Activated naive CD8-positive, alpha-beta T cell treated with anti-CD3 and anti-CD28 coated beads, Interleukin-2, amount 10 ng/mL, durations not matched to agents 7 days and 5 days (primary cell): ENCODE measurements at regions not wholly inside any gene's neighbourhood (a gene's known extent, or its start where the extent isn't known, plus 50 kb on each side); places are given as distances from the start of the nearest gene placed in this dataset.

Experiments used
- ATAC-seq: fragments of 150-1000 bp; cut with Tn5 transposase; one replicate; pipeline ENCODE4 v1.10.0; 2021; ENCODE audit warnings: low read depth, moderate library complexity
- POLR2A ChIA-PET: fragments of 350-600 bp; sonication (Branson Sonifier 250); formaldehyde crosslinking; loops from one replicate; lab custom pipeline; 2021; ENCODE audit warnings: antibody characterized with exemption; lab: Charles Lee
- DNase-seq: peaks from one replicate; pipeline ENCODE4 v3.0.0; 2021
- H3K27ac Mint-ChIP-seq: one replicate; pipeline ENCODE4 v1.8.0; 2022; ENCODE audit warnings: mild to moderate bottlenecking, mixed read lengths
- H3K27me3 Mint-ChIP-seq: one replicate; pipeline ENCODE4 v1.8.0; 2022; ENCODE audit warnings: mild to moderate bottlenecking, moderate library complexity, mixed read lengths
- H3K36me3 Mint-ChIP-seq: one replicate; pipeline ENCODE4 v1.8.0; 2021; ENCODE audit warnings: mild to moderate bottlenecking, mixed read lengths
- H3K4me1 Mint-ChIP-seq: one replicate; pipeline ENCODE4 v1.8.0; 2021; ENCODE audit warnings: mixed read lengths
- H3K4me3 Mint-ChIP-seq: one replicate; pipeline ENCODE4 v1.8.0; 2022; ENCODE audit warnings: mild to moderate bottlenecking, moderate library complexity, mixed read lengths
- H3K9me3 Mint-ChIP-seq: one replicate; pipeline ENCODE4 v1.8.0; 2021; ENCODE audit warnings: mixed read lengths

- no peaks in the 10 kb centered on the region for H3K27me3 Mint-ChIP-seq
- no peak overlapping the region for H3K4me3 Mint-ChIP-seq
- H3K36me3 Mint-ChIP-seq, result no peaks in the 10 kb centered on the region
- H3K4me1 Mint-ChIP-seq, result no peaks in the 10 kb centered on the region
- POLR2A ChIA-PET, result no interaction called here
- H3K27ac Mint-ChIP-seq, result no peak overlapping the region
- H3K9me3 Mint-ChIP-seq, result no peaks in the 10 kb centered on the region
- ATAC-seq, result no peak
- no peak for DNase-seq
These were observed 1629.2 kb upstream of the ADGRL3 start for GRCh38 chr4:59570860-59571476.

DNA sequence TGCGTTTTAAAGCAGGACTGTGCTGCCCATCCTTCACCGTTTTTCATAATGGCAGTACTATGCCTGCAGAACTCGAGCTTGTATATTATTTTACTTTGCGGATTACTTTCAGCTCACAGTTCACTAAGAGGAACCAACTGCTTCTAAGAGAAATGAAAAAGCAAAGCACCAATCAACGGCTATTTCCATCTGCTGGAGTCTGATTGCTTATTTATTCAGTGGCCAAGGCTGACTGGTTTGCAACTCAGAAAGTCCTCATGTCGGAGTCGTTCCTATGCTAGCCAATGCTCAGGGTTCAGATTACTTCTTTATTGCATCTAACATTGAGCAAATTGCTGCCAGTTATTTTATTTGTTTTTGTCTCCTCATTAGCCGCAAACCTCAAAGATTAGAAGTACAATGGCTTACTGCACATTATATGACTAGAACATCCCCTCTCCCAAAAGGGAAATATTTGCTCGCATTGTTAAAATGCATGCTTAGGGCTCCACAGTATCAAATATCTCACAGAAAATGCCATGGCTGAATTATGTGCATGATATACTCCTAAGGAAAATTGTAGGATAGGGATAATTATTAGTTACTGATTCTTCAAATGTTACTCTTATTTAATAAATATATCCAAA is 1628.2 kb upstream of the ADGRL3 start:
- Mint-ChIP-seq H3K27ac (no peak overlapping the region), H3K36me3 (no peaks in the 10 kb centered on the region), H3K4me3 (no peak overlapping the region), H3K9me3 (no peaks in the 10 kb centered on the region), H3K27me3 (no peaks in the 10 kb centered on the region), H3K4me1 (no peaks in the 10 kb centered on the region)
- ATAC-seq, result no peak
- POLR2A ChIA-PET, result no interaction called here
- no peak for DNase-seq

DNA sequence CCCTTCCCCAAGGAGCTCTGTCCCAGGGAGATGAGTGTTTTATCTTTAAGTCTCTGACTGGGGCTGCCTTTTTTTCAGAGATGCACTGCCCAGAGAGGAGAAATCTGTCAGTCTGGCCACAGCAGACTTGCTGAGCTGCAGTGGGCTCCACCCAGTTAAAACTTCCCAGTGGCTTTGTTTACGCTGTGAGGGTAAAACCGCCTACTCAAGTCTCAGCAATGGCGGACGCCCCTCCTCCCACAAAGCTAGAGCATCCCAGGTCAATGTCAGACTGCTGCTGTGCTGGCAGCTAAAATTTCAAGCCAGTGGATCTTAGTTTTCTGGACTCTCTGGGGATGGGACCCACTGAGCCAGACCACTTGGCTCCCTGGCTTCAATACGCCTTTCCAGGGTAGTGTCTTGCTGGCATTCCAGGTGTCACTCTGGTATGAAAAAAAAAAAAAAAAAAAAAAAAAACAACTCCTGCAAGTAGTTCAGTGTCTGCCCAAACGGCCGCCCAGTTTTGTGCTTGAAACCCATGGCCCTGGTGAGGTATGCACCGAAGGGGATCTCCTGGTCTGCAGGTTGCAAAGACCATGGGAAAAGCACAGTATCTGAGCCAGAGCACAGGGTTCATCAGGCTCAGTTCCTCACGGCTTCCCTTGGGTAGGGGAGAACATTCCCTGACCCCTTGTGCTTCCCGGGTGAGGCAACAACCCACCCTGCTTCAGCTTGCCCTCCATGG is 1616.1 kb upstream of the ADGRL3 start:
- no peak for ATAC-seq
- DNase-seq, result no peak
- Mint-ChIP-seq H3K4me3 (no peak overlapping the region), H3K9me3 (peaks cover 7% of the 10 kb centered on the region), H3K27ac (no peak overlapping the region), H3K27me3 (no peaks in the 10 kb centered on the region), H3K4me1 (no peaks in the 10 kb centered on the region), H3K36me3 (no peaks in the 10 kb centered on the region)
- POLR2A ChIA-PET, result no interaction called here

GRCh38 chr4:59597536-59598329 is 1602.4 kb upstream of the ADGRL3 start:
- H3K27me3 Mint-ChIP-seq, result no peaks in the 10 kb centered on the region
- ATAC-seq, result no peak
- peaks cover 7% of the 10 kb centered on the region for H3K9me3 Mint-ChIP-seq
- H3K36me3 Mint-ChIP-seq, result no peaks in the 10 kb centered on the region
- no peak for DNase-seq
- no peaks in the 10 kb centered on the region for H3K4me1 Mint-ChIP-seq
- POLR2A ChIA-PET, result interaction anchor here (0.5 kb wide), 1 partner anchor 650 kb away, joined by 3 read pairs; no protein-coding TSS in a partner anchor
- no peak overlapping the region for H3K27ac Mint-ChIP-seq
- H3K4me3 Mint-ChIP-seq, result no peak overlapping the region

GRCh38 chr4:59598330-59598618 is 1601.9 kb upstream of the ADGRL3 start:
- Mint-ChIP-seq H3K4me3 (no peak overlapping the region), H3K27me3 (no peaks in the 10 kb centered on the region), H3K36me3 (no peaks in the 10 kb centered on the region), H3K4me1 (no peaks in the 10 kb centered on the region), H3K9me3 (peaks cover 7% of the 10 kb centered on the region), H3K27ac (no peak overlapping the region)
- POLR2A ChIA-PET, result interaction anchor here (0.5 kb wide), 1 partner anchor 649 kb away, joined by 3 read pairs; no protein-coding TSS in a partner anchor
- DNase-seq (no peak), ATAC-seq (no peak)

- Mint-ChIP-seq H3K27ac (no peak overlapping the region), H3K4me3 (no peak overlapping the region), H3K9me3 (peaks cover 1% of the 10 kb centered on the region), H3K27me3 (no peaks in the 10 kb centered on the region), H3K36me3 (no peaks in the 10 kb centered on the region), H3K4me1 (no peaks in the 10 kb centered on the region)
- POLR2A ChIA-PET, result no interaction called here
- no peak for ATAC-seq
- no peak for DNase-seq
These were observed 1591.7 kb upstream of the ADGRL3 start for GRCh38 chr4:59608466-59608865.

GRCh38 chr4:59612235-59612634 is 1587.9 kb upstream of the ADGRL3 start:
- POLR2A ChIA-PET, result no interaction called here
- DNase-seq (no peak), ATAC-seq (no peak)
- no peaks in the 10 kb centered on the region for H3K4me1 Mint-ChIP-seq
- H3K27me3 Mint-ChIP-seq, result no peaks in the 10 kb centered on the region
- no peak overlapping the region for H3K4me3 Mint-ChIP-seq
- H3K9me3 Mint-ChIP-seq, result no peaks in the 10 kb centered on the region
- H3K36me3 Mint-ChIP-seq, result no peaks in the 10 kb centered on the region
- no peak overlapping the region for H3K27ac Mint-ChIP-seq

GRCh38 chr4:59615316-59615715 is 1584.8 kb upstream of the ADGRL3 start:
- H3K4me3 Mint-ChIP-seq, result no peak overlapping the region
- H3K4me1 Mint-ChIP-seq, result no peaks in the 10 kb centered on the region
- DNase-seq (no peak), ATAC-seq (no peak)
- no peak overlapping the region for H3K27ac Mint-ChIP-seq
- POLR2A ChIA-PET, result no interaction called here
- H3K9me3 Mint-ChIP-seq, result no peaks in the 10 kb centered on the region
- no peaks in the 10 kb centered on the region for H3K36me3 Mint-ChIP-seq
- no peaks in the 10 kb centered on the region for H3K27me3 Mint-ChIP-seq

DNA sequence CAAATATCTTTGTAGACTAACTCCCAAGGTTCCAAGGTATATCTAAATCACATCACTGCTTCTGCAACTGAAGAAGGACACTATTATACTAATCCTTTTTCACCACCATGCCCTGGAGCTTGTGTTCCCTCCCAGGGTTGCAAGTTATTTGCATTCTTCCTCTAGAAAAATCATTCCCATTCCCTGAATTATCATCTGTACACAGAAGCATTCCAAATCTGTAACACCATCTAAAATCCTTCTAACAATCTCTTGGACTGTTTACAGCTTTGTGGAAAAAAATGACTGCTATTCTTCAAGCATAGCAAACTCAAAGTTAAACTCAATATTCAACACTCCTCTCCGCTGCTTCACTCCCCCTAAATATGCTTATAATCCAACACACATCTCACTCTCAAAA is 1570.8 kb upstream of the ADGRL3 start:
- DNase-seq, result no peak
- H3K9me3 Mint-ChIP-seq, result peaks cover 2% of the 10 kb centered on the region
- H3K36me3 Mint-ChIP-seq, result no peaks in the 10 kb centered on the region
- no peaks in the 10 kb centered on the region for H3K4me1 Mint-ChIP-seq
- POLR2A ChIA-PET, result no interaction called here
- H3K4me3 Mint-ChIP-seq, result no peak overlapping the region
- H3K27ac Mint-ChIP-seq, result no peak overlapping the region
- no peak for ATAC-seq
- H3K27me3 Mint-ChIP-seq, result no peaks in the 10 kb centered on the region

DNA sequence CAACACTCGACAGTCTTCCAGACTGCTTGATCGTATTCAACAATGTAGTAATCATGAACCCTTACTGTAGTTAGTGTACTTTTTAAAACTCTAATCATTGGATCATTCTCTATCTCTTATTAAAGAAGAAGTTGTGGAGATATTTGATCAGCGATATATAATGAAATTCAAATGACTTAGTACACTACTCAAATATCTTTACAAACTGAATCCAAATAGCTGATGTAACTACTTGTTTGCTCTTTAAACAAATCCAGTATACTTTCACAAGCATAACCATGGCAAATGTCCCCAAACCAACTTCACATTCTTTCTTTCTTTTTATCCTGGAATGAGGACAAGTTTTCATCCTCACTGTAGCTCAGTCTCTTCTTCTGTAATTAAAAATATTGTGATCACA is 1569.9 kb upstream of the ADGRL3 start:
- Mint-ChIP-seq H3K36me3 (no peaks in the 10 kb centered on the region), H3K27ac (no peak overlapping the region), H3K4me3 (no peak overlapping the region), H3K9me3 (peaks cover 1% of the 10 kb centered on the region), H3K4me1 (no peaks in the 10 kb centered on the region), H3K27me3 (no peaks in the 10 kb centered on the region)
- POLR2A ChIA-PET, result no interaction called here
- ATAC-seq (no peak), DNase-seq (no peak)

- H3K9me3 Mint-ChIP-seq, result peaks cover 1% of the 10 kb centered on the region
- H3K27ac Mint-ChIP-seq, result no peak overlapping the region
- no peak for DNase-seq
- H3K4me3 Mint-ChIP-seq, result no peak overlapping the region
- POLR2A ChIA-PET, result no interaction called here
- ATAC-seq, result no peak
- no peaks in the 10 kb centered on the region for H3K27me3 Mint-ChIP-seq
- no peaks in the 10 kb centered on the region for H3K36me3 Mint-ChIP-seq
- H3K4me1 Mint-ChIP-seq, result no peaks in the 10 kb centered on the region
These were observed 1569.2 kb upstream of the ADGRL3 start for GRCh38 chr4:59630922-59631321.

DNA sequence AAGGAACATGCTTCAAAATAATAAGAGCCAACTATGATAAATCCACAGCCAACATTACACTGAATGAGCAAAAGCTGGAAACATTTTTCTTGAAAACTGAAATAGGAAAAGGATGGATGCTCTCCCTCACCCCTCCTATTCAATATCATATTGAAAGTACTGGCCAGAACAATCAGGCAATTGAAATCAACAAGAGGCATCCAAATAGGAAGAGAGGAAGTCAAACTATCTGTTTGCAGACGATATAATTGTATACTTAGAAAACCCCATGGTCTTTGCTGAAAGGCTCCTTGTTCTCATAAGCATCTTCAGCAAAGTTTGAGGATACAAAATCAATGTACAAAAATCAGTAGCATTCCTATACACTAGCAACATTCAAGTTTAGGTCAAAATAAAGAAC is 1562.5 kb upstream of the ADGRL3 start:
- H3K27ac Mint-ChIP-seq, result no peak overlapping the region
- no peaks in the 10 kb centered on the region for H3K36me3 Mint-ChIP-seq
- H3K4me1 Mint-ChIP-seq, result no peaks in the 10 kb centered on the region
- no peak overlapping the region for H3K4me3 Mint-ChIP-seq
- DNase-seq, result no peak
- peaks cover 7% of the 10 kb centered on the region for H3K9me3 Mint-ChIP-seq
- H3K27me3 Mint-ChIP-seq, result no peaks in the 10 kb centered on the region
- no peak for ATAC-seq
- POLR2A ChIA-PET, result no interaction called here

- Mint-ChIP-seq H3K27ac (no peak overlapping the region), H3K9me3 (peaks cover 7% of the 10 kb centered on the region), H3K27me3 (no peaks in the 10 kb centered on the region), H3K4me3 (no peak overlapping the region), H3K4me1 (no peaks in the 10 kb centered on the region), H3K36me3 (no peaks in the 10 kb centered on the region)
- DNase-seq (no peak), ATAC-seq (no peak)
- POLR2A ChIA-PET, result no interaction called here
These were observed 1556.4 kb upstream of the ADGRL3 start for GRCh38 chr4:59643682-59644081.
